K562 (cell line): ENCODE measurements at regions not wholly inside any gene's neighbourhood (a gene's known extent, or its start where the extent isn't known, plus 50 kb on each side); places are given as distances from the start of the nearest gene placed in this dataset.

Source experiments
- GABPA ChIP-seq: fragments of 200-800 bp; sonication (Bioruptor generic); conservative IDR thresholded peaks from 2 replicates; pipeline ENCODE4 v1.6.1; 2016; ENCODE audit warnings: low read depth, missing genetic modification characterization, missing compliant biosample characterization
- SP2 ChIP-seq: IDR thresholded peaks from 2 replicates; pipeline ENCODE4 v1.6.1; 2011; ENCODE audit warnings: mild to moderate bottlenecking, low read depth, low read length, moderate library complexity; ENCODE audit not compliant: poor library complexity, severe bottlenecking; ENCODE audit errors: extremely low read depth
- ZNF699 ChIP-seq: fragments of 250-450 bp; sonication (Bioruptor Pico); IDR thresholded peaks from 2 replicates; pipeline ENCODE4 v1.8.0; 2021; ENCODE audit warnings: mild to moderate bottlenecking, moderate library complexity; ENCODE audit not compliant: insufficient replicate concordance
- TF ChIP-seq, protein P1 (sequence below), 3 experiments: IDR thresholded peaks in 2 of 3; conservative IDR thresholded peaks in 1 of 3; 2 replicates each; pipeline ENCODE4 v1.5.1; 2011 to 2012; ENCODE audit warnings: low read length in 3 of 3, mild to moderate bottlenecking in 3 of 3, control low read depth in 2 of 3, improper control_type of control experiment in 1 of 3, inconsistent platforms in 1 of 3, low read depth in 1 of 3, mixed read lengths in 1 of 3, moderate library complexity in 1 of 3; ENCODE audit not compliant: insufficient read depth in 2 of 3

DNA sequence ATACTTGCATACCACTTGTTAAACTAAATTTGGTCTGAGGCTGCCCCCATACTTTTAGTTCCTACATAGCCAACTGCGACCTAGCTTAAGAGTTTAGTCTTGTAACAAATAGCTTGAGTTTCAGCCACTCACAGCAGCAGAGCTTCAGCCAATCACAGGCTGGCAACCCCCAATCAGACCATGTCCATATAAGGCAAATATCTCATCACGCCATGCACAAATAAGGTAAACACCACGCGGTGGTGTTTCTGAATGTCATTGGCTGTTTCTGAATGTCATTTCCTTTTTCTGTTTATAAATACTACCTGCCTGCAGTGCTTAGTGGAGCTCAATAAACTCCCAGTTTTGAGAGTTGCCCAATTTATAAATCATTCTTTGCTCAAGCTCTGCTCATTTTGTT, 143.1 kb upstream of the MAD2L1 start:
- TF ChIP-seq, protein P1, sequence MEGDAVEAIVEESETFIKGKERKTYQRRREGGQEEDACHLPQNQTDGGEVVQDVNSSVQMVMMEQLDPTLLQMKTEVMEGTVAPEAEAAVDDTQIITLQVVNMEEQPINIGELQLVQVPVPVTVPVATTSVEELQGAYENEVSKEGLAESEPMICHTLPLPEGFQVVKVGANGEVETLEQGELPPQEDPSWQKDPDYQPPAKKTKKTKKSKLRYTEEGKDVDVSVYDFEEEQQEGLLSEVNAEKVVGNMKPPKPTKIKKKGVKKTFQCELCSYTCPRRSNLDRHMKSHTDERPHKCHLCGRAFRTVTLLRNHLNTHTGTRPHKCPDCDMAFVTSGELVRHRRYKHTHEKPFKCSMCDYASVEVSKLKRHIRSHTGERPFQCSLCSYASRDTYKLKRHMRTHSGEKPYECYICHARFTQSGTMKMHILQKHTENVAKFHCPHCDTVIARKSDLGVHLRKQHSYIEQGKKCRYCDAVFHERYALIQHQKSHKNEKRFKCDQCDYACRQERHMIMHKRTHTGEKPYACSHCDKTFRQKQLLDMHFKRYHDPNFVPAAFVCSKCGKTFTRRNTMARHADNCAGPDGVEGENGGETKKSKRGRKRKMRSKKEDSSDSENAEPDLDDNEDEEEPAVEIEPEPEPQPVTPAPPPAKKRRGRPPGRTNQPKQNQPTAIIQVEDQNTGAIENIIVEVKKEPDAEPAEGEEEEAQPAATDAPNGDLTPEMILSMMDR (IDR thresholded peaks at IDR 0.05 in 2 of 3, conservative IDR thresholded peaks at IDR 0.05 in 1 of 3; ENCODE audit: insufficient read depth in 2 of 3, low read depth in 1 of 3, low read length in 3 of 3), result no peak
- TF ChIP-seq ZNF699 (CRISPR knock-in tag), result no peak
- TF ChIP-seq SP2, result no peak
- TF ChIP-seq GABPA (tag), result no peak
